A549 (cell line): ENCODE measurements at regions not wholly inside any gene's neighbourhood (a gene's known extent, or its start where the extent isn't known, plus 50 kb on each side); places are given as distances from the start of the nearest gene placed in this dataset.

Source experiments
- ATAC-seq, 2 experiments: fragments of 200-7000 bp in 1 of 2; fragments of >200 bp in 1 of 2; cut with Nextera tagmentation in 1 of 2; cut with Tn5 transposase in 1 of 2; 3 replicates each; pipeline versions ENCODE4 v1.8.0 to v1.9.1; 2018 to 2020; ENCODE audit warnings: mild to moderate bottlenecking in 1 of 2, moderate library complexity in 1 of 2
- CTCF ChIA-PET: fragments of 300-600 bp; sonication (Branson Sonifier 250); formaldehyde crosslinking; extraction: SDS; loops from one replicate; lab custom pipeline; 2021; ENCODE audit warnings: antibody characterized with exemption, inconsistent platforms; lab: Yijun Ruan, JAX
- POLR2A ChIA-PET: fragments of 350-600 bp; formaldehyde crosslinking; extraction: SDS; loops from one replicate; lab custom pipeline; 2021; ENCODE audit warnings: antibody characterized with exemption, inconsistent platforms; lab: Yijun Ruan, JAX
- DNase-seq, 2 experiments: peaks; one replicate each; pipeline versions ENCODE4 v3.0.0 to v3.0.0-alpha.2; 2011 to 2016; ENCODE audit warnings: low read depth in 1 of 2, low spot score in 1 of 2
- FAIRE-seq: peaks from 2 replicates; lab custom pipeline; 2011; peaks lifted over from hg19 to GRCh38; lab: Jason Lieb, UNC
- H3K27ac ChIP-seq, 2 experiments: fragments of >200 bp; sonication (Bioruptor Twin); formaldehyde crosslinking; 3 replicates each; pipeline ENCODE4 v1.5.1; 2016 to 2017
- H3K4me1 ChIP-seq: fragments of >200 bp; sonication (Bioruptor Twin); formaldehyde crosslinking; 3 replicates; pipeline ENCODE4 v1.6.1; 2016
- H3K4me2 ChIP-seq: fragments of >200 bp; sonication (Bioruptor Twin); formaldehyde crosslinking; 3 replicates; pipeline ENCODE4 v1.6.1; 2016
- H3K4me3 ChIP-seq: fragments of >200 bp; sonication (Bioruptor Twin); formaldehyde crosslinking; 3 replicates; pipeline ENCODE4 v1.5.1; 2016
- H3K9me3 ChIP-seq: fragments of >200 bp; sonication (Bioruptor Twin); formaldehyde crosslinking; 3 replicates; pipeline ENCODE4 v1.6.1; 2016
- CBX8 ChIP-seq: fragments of 200-600 bp; sonication (generic); IDR thresholded peaks from 2 replicates; pipeline ENCODE4 v1.6.1; 2016
- CEBPB ChIP-seq, 2 experiments: fragments of >200 bp in 1 of 2; sonication (Bioruptor Twin) in 1 of 2; formaldehyde crosslinking in 1 of 2; IDR thresholded peaks; 2 replicates each; pipeline ENCODE4 v1.6.1; 2012 to 2016
- CHD2 ChIP-seq: fragments of 150-350 bp; IDR thresholded peaks from 2 replicates; pipeline ENCODE4 v1.6.1; 2014; ENCODE audit warnings: low read length; ENCODE audit not compliant: partially characterized antibody
- EHMT2 ChIP-seq: fragments of 200-600 bp; sonication (generic); IDR thresholded peaks from 2 replicates; pipeline ENCODE4 v1.6.1; 2016; ENCODE audit warnings: antibody characterized with exemption, low read depth, mild to moderate bottlenecking, moderate library complexity
- ESRRA ChIP-seq: fragments of 150-350 bp; IDR thresholded peaks from 2 replicates; pipeline ENCODE4 v1.6.1; 2014; ENCODE audit warnings: mild to moderate bottlenecking, low read length, borderline replicate concordance
- FOSL2 ChIP-seq, 2 experiments: fragments of 450-650 bp in 1 of 2; fragments of >200 bp in 1 of 2; sonication (Bioruptor Twin) in 1 of 2; formaldehyde crosslinking; IDR thresholded peaks; 2 replicates each; pipeline versions ENCODE4 v1.5.0 to v1.6.1; 2016 to 2020; ENCODE audit warnings: mild to moderate bottlenecking in 1 of 2, moderate library complexity in 1 of 2
- FOXS1 ChIP-seq: fragments of 250-450 bp; sonication (Bioruptor Pico); IDR thresholded peaks from 2 replicates; pipeline ENCODE4 v1.5.0; 2020; ENCODE audit warnings: mild to moderate bottlenecking, moderate library complexity
- HOXA7 ChIP-seq: fragments of 250-450 bp; sonication (Bioruptor Pico); IDR thresholded peaks from 2 replicates; pipeline ENCODE4 v1.5.0; 2020; ENCODE audit warnings: mild to moderate bottlenecking, moderate library complexity
- HOXB5 ChIP-seq: fragments of 250-450 bp; sonication (Bioruptor Pico); IDR thresholded peaks from 2 replicates; pipeline ENCODE4 v1.5.0; 2020; ENCODE audit warnings: mild to moderate bottlenecking, moderate library complexity
- JUNB ChIP-seq: fragments of >200 bp; sonication (Bioruptor Twin); formaldehyde crosslinking; IDR thresholded peaks from 2 replicates; pipeline ENCODE4 v1.6.1; 2016
- KDM5A ChIP-seq: fragments of 200-600 bp; sonication (generic); IDR thresholded peaks from 2 replicates; pipeline ENCODE4 v1.6.1; 2016; ENCODE audit warnings: antibody characterized with exemption, mild to moderate bottlenecking
- MAZ ChIP-seq: fragments of 150-350 bp; IDR thresholded peaks from 2 replicates; pipeline ENCODE4 v1.6.1; 2014; ENCODE audit warnings: antibody characterized with exemption, low read depth, low read length, borderline replicate concordance
- NFE2L2 ChIP-seq: fragments of 150-350 bp; conservative IDR thresholded peaks from 2 replicates; pipeline ENCODE4 v1.6.1; 2014; ENCODE audit warnings: low read length
- NPAS2 ChIP-seq: fragments of 250-450 bp; sonication (Bioruptor Pico); IDR thresholded peaks from 2 replicates; pipeline ENCODE4 v1.8.0; 2022; ENCODE audit warnings: mild to moderate bottlenecking, moderate library complexity, borderline replicate concordance
- RNF2 ChIP-seq: fragments of 200-600 bp; sonication (generic); IDR thresholded peaks from 2 replicates; pipeline ENCODE4 v1.6.1; 2016; ENCODE audit warnings: low read depth, mild to moderate bottlenecking, antibody characterized with exemption, moderate library complexity, borderline replicate concordance
- SREBF2 ChIP-seq: fragments of 450-650 bp; IDR thresholded peaks from 2 replicates; pipeline ENCODE4 v1.6.1; 2014; ENCODE audit warnings: mild to moderate bottlenecking, moderate library complexity
- ZSCAN20 ChIP-seq: fragments of 250-450 bp; sonication (Bioruptor Pico); IDR thresholded peaks from 2 replicates; pipeline ENCODE4 v1.8.0; 2022; ENCODE audit warnings: mild to moderate bottlenecking, moderate library complexity
- WGBS: methylation state at CpG from one replicate; pipeline ENCODE4 v1.1.6; 2017; ENCODE audit errors: missing lambda C conversion rate; 5-methylcytosine and 5-hydroxymethylcytosine counted together
- TF ChIP-seq, protein P1 (sequence below): fragments of >200 bp; sonication (Bioruptor Twin); formaldehyde crosslinking; IDR thresholded peaks from 3 replicates; pipeline ENCODE4 v1.6.1; 2016
- TF ChIP-seq, protein P2 (sequence below): fragments of 250-450 bp; sonication (Bioruptor Pico); IDR thresholded peaks from 2 replicates; pipeline ENCODE4 v1.5.0; 2020; ENCODE audit warnings: low read depth, mild to moderate bottlenecking, moderate library complexity
- TF ChIP-seq, protein P3 (sequence below): fragments of 150-350 bp; IDR thresholded peaks from 2 replicates; pipeline ENCODE4 v1.6.1; 2014; ENCODE audit warnings: low read depth, mild to moderate bottlenecking, low read length
- TF ChIP-seq, protein P4 (sequence below): IDR thresholded peaks from 2 replicates; pipeline ENCODE4 v1.6.1; 2012
- TF ChIP-seq, protein P5 (sequence below): fragments of >200 bp; sonication (Bioruptor Twin); formaldehyde crosslinking; IDR thresholded peaks from 2 replicates; pipeline ENCODE4 v1.6.1; 2016
- TF ChIP-seq, protein P6 (sequence below): fragments of 200-600 bp; sonication (generic); IDR thresholded peaks from 2 replicates; pipeline ENCODE4 v1.6.1; 2016; ENCODE audit warnings: antibody characterized with exemption, mild to moderate bottlenecking, moderate library complexity
- TF ChIP-seq, protein P7 (sequence below): IDR thresholded peaks from 2 replicates; pipeline ENCODE4 v1.6.1; 2012; ENCODE audit warnings: low read depth, borderline replicate concordance

DNA sequence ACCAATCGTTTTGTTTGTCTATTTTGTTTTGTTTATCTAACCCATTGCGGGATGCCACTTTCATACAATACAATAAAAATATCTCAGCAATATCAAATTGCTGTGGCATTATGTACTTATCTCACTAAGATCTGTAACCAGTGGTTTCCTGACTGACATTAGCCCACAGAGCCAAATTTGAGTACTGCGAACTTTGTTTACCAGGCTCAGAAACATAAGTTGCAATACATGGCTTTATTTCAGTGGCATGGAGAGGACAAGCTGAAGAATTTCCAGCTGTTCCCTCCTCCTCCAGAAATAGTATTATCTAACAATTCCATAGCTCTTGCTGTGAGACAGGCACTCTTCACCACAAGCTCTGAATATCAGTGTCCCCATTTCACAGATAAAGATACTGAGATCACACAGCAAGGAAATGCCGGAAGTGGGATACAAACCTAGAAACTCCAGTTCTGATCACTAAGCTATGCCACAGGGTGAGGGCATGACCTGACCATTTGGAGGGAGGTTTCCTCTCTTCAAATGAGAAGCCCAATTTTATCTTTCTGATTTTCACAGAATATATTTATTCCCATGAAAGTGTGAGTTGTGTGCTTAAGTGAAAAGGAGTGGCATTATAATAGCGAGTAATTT is 469.9 kb upstream of the CBLB start:
- Histone ChIP-seq H3K27ac (no peak overlapping the region), H3K4me3 (no peak overlapping the region), H3K4me2 (no peak overlapping the region), H3K9me3 (no peaks in the 10 kb centered on the region), H3K4me1 (peaks cover 9% of the 10 kb centered on the region; the same call in 1 of the 3 replicates)
- 81% methylated on average over 5 of the region's 5 CpGs for WGBS
- CTCF ChIA-PET, result no interaction called here
- DNase-seq (no peak), ATAC-seq (no peak), FAIRE-seq (no peak)
- no peak for TF ChIP-seq KDM5A
- TF ChIP-seq SREBF2, result no peak
- TF ChIP-seq, protein P1, sequence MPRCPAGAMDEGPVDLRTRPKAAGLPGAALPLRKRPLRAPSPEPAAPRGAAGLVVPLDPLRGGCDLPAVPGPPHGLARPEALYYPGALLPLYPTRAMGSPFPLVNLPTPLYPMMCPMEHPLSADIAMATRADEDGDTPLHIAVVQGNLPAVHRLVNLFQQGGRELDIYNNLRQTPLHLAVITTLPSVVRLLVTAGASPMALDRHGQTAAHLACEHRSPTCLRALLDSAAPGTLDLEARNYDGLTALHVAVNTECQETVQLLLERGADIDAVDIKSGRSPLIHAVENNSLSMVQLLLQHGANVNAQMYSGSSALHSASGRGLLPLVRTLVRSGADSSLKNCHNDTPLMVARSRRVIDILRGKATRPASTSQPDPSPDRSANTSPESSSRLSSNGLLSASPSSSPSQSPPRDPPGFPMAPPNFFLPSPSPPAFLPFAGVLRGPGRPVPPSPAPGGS, result no peak
- no peak for TF ChIP-seq NPAS2 (CRISPR knock-in tag)
- TF ChIP-seq, protein P2, sequence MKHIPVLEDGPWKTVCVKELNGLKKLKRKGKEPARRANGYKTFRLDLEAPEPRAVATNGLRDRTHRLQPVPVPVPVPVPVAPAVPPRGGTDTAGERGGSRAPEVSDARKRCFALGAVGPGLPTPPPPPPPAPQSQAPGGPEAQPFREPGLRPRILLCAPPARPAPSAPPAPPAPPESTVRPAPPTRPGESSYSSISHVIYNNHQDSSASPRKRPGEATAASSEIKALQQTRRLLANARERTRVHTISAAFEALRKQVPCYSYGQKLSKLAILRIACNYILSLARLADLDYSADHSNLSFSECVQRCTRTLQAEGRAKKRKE (CRISPR knock-in tag), result no peak
- TF ChIP-seq FOXS1, result no peak
- TF ChIP-seq, protein P3, sequence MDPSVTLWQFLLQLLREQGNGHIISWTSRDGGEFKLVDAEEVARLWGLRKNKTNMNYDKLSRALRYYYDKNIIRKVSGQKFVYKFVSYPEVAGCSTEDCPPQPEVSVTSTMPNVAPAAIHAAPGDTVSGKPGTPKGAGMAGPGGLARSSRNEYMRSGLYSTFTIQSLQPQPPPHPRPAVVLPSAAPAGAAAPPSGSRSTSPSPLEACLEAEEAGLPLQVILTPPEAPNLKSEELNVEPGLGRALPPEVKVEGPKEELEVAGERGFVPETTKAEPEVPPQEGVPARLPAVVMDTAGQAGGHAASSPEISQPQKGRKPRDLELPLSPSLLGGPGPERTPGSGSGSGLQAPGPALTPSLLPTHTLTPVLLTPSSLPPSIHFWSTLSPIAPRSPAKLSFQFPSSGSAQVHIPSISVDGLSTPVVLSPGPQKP, result no peak
- TF ChIP-seq CBX8, result no peak
- TF ChIP-seq, protein P4, sequence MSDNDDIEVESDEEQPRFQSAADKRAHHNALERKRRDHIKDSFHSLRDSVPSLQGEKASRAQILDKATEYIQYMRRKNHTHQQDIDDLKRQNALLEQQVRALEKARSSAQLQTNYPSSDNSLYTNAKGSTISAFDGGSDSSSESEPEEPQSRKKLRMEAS, result no peak
- no peak for TF ChIP-seq FOSL2 (IDR thresholded peaks at IDR 0.05)
- TF ChIP-seq FOSL2 (CRISPR knock-in tag; IDR thresholded peaks at IDR 0.05), result no peak
- no peak for TF ChIP-seq HOXA7
- TF ChIP-seq MAZ, result no peak
- no peak for TF ChIP-seq CHD2
- TF ChIP-seq, protein P5, sequence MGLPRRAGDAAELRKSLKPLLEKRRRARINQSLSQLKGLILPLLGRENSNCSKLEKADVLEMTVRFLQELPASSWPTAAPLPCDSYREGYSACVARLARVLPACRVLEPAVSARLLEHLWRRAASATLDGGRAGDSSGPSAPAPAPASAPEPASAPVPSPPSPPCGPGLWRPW, result no peak
- no peak for TF ChIP-seq CEBPB (IDR thresholded peaks at IDR 0.05)
- POLR2A ChIA-PET, result no interaction called here

DNA sequence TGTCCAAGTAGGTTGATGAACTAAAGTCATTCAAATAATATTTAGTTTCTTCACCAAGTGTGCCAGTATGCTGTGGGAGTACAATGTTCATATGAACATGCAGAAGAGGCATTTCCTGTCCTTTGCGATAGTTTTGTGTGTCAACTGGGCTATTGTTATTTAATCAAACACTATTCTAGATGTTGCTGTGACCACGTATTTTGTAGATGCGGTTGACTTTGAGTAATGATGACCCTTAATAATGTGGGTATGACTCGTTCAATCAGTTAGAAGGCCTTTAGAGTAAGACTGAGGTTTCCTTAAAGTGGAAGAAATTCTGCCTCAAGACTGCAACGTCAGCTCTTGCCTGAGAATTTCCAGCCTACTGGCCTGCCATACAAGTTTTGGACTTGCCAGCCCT is 470.7 kb upstream of the CBLB start:
- WGBS, result 71% methylated on average over 5 of the region's 5 CpGs
- FAIRE-seq, result no peak

DNA sequence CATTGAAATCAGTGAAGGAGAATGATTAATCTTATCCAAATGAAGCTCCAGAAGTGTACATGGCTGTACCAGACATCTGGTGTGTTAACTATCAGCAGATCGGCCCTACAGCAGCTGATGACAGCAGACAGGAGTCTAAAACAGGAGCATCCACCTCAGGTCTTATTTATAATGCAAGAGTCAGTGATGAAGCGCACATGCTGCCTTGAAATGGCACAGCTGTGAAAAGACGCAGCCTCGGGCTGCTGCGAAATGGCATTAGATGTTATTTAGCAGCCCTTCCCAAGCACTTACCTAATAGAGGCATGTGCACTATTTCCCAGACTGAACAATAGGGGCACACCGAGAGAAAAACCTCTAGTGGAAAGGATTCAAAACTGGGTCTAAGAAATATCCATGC is 472.3 kb upstream of the CBLB start:
- ChIA-PET CTCF (no interaction called here), POLR2A (no interaction called here)
- no peak for DNase-seq
- H3K4me3 ChIP-seq, result no peak overlapping the region
- no peak overlapping the region for H3K27ac ChIP-seq
- no peak overlapping the region for H3K4me2 ChIP-seq
- ATAC-seq, result no peak
- no peak for FAIRE-seq
- H3K4me1 ChIP-seq, result peaks cover 12% of the 10 kb centered on the region; the same call in 2 of the 3 replicates
- no peaks in the 10 kb centered on the region for H3K9me3 ChIP-seq
- WGBS, result 85% methylated on average over 6 of the region's 6 CpGs
- TF ChIP-seq ZSCAN20 (CRISPR knock-in tag) (no peak), RNF2 (no peak), FOXS1 (no peak), JUNB (no peak), NFE2L2 (no peak), HOXB5 (CRISPR knock-in tag) (no peak), EHMT2 (no peak)
- TF ChIP-seq, protein P6, sequence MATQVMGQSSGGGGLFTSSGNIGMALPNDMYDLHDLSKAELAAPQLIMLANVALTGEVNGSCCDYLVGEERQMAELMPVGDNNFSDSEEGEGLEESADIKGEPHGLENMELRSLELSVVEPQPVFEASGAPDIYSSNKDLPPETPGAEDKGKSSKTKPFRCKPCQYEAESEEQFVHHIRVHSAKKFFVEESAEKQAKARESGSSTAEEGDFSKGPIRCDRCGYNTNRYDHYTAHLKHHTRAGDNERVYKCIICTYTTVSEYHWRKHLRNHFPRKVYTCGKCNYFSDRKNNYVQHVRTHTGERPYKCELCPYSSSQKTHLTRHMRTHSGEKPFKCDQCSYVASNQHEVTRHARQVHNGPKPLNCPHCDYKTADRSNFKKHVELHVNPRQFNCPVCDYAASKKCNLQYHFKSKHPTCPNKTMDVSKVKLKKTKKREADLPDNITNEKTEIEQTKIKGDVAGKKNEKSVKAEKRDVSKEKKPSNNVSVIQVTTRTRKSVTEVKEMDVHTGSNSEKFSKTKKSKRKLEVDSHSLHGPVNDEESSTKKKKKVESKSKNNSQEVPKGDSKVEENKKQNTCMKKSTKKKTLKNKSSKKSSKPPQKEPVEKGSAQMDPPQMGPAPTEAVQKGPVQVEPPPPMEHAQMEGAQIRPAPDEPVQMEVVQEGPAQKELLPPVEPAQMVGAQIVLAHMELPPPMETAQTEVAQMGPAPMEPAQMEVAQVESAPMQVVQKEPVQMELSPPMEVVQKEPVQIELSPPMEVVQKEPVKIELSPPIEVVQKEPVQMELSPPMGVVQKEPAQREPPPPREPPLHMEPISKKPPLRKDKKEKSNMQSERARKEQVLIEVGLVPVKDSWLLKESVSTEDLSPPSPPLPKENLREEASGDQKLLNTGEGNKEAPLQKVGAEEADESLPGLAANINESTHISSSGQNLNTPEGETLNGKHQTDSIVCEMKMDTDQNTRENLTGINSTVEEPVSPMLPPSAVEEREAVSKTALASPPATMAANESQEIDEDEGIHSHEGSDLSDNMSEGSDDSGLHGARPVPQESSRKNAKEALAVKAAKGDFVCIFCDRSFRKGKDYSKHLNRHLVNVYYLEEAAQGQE, result no peak
- TF ChIP-seq, protein P7, sequence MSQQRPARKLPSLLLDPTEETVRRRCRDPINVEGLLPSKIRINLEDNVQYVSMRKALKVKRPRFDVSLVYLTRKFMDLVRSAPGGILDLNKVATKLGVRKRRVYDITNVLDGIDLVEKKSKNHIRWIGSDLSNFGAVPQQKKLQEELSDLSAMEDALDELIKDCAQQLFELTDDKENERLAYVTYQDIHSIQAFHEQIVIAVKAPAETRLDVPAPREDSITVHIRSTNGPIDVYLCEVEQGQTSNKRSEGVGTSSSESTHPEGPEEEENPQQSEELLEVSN, result no peak

More for the DNA sequence above, 470.7 kb upstream of the CBLB start:
- DNase-seq (no peak), ATAC-seq (no peak)
- TF ChIP-seq ESRRA, result no peak
- TF ChIP-seq, protein P3, result no peak
- ChIA-PET CTCF (interaction anchor here (0.7 kb wide), 1 partner anchor 353 kb away, joined by 3 read pairs; no protein-coding TSS in a partner anchor), POLR2A (no interaction called here)
- peaks cover 3% of the 10 kb centered on the region; the same call in 1 of the 3 replicates for H3K4me1 ChIP-seq
- no peak overlapping the region for H3K4me2 ChIP-seq
- no peak overlapping the region for H3K27ac ChIP-seq
- no peaks in the 10 kb centered on the region for H3K9me3 ChIP-seq
- H3K4me3 ChIP-seq, result no peak overlapping the region
